Activated T-helper 17 cell treated with anti-CD3 and anti-CD28 coated beads, Interleukin-2, amount 50 U/mL, for 72 hours (primary cell): ENCODE measurements at regions not wholly inside any gene's neighbourhood (a gene's known extent, or its start where the extent isn't known, plus 50 kb on each side); places are given as distances from the start of the nearest gene placed in this dataset.

Experiments used
- ATAC-seq: fragments of 150-1000 bp; cut with Tn5 transposase; replicated peaks from 2 replicates; pipeline ENCODE4 v1.10.0; 2021; ENCODE audit warnings: mild to moderate bottlenecking, moderate library complexity
- H3K27ac Mint-ChIP-seq: one replicate; pipeline ENCODE4 v1.8.0; 2022; ENCODE audit warnings: mixed read lengths
- H3K27me3 Mint-ChIP-seq: one replicate; pipeline ENCODE4 v1.8.0; 2022; ENCODE audit warnings: mixed read lengths
- H3K36me3 Mint-ChIP-seq: one replicate; pipeline ENCODE4 v1.8.0; 2022; ENCODE audit warnings: low read depth, mild to moderate bottlenecking, mixed read lengths
- H3K4me1 Mint-ChIP-seq: one replicate; pipeline ENCODE4 v1.8.0; 2022; ENCODE audit warnings: mixed read lengths
- H3K4me3 Mint-ChIP-seq: one replicate; pipeline ENCODE4 v1.8.0; 2022; ENCODE audit warnings: mild to moderate bottlenecking, mixed read lengths
- H3K9me3 Mint-ChIP-seq: one replicate; pipeline ENCODE4 v1.8.0; 2022; ENCODE audit warnings: mixed read lengths

DNA sequence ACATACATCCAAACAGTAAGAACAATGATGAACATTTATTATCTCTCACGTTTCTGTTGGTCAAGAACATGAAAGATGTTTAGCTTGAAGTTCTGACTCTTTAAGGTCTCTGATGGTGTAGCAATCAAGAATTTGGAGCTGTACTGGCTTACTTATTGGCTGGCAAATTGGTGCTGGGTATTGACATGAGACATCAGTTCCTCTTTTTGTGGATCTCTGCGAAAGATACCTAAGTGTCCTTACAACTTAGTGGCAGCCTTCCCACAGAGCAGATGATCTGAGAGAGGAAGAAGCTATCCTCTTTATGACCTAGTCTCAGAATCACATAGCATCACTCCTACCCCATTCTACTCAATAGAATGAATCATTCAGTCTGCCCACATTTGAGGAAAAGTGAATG, 309.8 kb upstream of the DCBLD2 start:
- no peak overlapping the region for H3K4me3 Mint-ChIP-seq
- ATAC-seq, result no peak
- H3K27me3 Mint-ChIP-seq, result no peaks in the 10 kb centered on the region
- no peaks in the 10 kb centered on the region for H3K9me3 Mint-ChIP-seq
- no peaks in the 10 kb centered on the region for H3K36me3 Mint-ChIP-seq
- no peaks in the 10 kb centered on the region for H3K4me1 Mint-ChIP-seq
- no peak overlapping the region for H3K27ac Mint-ChIP-seq

DNA sequence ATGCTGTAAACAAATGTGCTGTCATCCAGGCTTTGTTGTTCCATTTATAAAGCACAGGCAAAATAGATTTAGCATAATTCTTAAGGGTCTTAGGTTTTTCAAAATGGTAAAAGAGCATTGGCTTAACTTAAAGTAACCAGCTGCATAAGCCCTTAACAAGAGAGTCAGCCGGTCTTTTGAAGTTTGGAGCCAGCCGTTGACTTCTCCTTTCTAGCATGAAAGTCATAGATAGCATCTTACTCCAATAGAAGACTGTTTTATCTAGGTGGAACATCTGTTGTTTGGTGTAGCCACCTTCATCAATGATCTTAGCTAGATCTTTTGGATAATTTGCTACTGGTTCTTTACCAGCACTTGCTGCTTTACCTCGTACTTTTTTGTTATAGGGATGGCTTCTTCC, 297.5 kb upstream of the DCBLD2 start:
- no peaks in the 10 kb centered on the region for H3K27me3 Mint-ChIP-seq
- no peak for ATAC-seq
- peaks cover 8% of the 10 kb centered on the region for H3K9me3 Mint-ChIP-seq
- no peak overlapping the region for H3K27ac Mint-ChIP-seq
- no peaks in the 10 kb centered on the region for H3K4me1 Mint-ChIP-seq
- H3K36me3 Mint-ChIP-seq, result no peaks in the 10 kb centered on the region
- no peak overlapping the region for H3K4me3 Mint-ChIP-seq

DNA sequence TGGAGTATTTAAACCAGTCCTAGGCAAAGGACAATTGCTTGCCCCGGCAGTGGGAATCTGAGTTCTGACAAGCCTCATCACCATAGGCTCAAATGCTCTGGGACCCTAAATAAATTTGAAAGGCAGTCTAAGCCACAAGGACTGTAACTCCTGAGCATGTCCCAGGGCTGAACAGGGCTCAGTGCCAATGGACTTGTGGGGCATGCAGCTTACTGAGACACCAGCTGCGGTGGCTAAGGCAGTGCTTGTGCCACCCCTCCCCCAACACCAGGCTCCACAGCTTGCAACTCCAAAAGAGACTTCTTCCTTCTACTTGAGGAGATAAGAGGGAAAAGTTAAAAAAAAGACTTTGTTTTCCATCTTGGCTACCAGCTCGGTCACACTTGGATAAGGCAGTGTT, 289.7 kb upstream of the DCBLD2 start:
- no peak for ATAC-seq
- Mint-ChIP-seq H3K27me3 (no peaks in the 10 kb centered on the region), H3K9me3 (peaks cover 8% of the 10 kb centered on the region), H3K36me3 (no peaks in the 10 kb centered on the region), H3K4me3 (no peak overlapping the region), H3K4me1 (no peaks in the 10 kb centered on the region), H3K27ac (no peak overlapping the region)

DNA sequence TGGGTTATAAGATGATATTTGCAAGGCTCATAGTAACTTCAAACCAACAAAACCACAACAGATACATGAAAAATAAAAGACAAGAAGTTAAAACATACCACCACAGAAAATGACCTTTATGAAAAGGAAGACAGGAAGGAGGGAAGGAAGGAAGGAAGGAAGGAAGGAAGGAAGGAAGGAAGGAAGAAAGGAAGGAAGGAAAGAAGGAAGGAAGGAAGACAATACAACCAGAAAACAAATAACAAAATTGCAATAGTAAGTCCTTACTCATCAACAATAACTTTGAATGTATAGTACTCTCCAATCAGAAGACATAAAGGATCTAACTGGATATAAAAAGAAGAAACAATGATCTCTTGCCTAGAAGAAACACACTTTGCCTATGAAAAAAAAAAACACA, 287.4 kb upstream of the DCBLD2 start:
- H3K4me1 Mint-ChIP-seq, result no peaks in the 10 kb centered on the region
- no peak overlapping the region for H3K27ac Mint-ChIP-seq
- H3K36me3 Mint-ChIP-seq, result no peaks in the 10 kb centered on the region
- no peak overlapping the region for H3K4me3 Mint-ChIP-seq
- no peak for ATAC-seq
- H3K9me3 Mint-ChIP-seq, result peaks cover 8% of the 10 kb centered on the region
- no peaks in the 10 kb centered on the region for H3K27me3 Mint-ChIP-seq

DNA sequence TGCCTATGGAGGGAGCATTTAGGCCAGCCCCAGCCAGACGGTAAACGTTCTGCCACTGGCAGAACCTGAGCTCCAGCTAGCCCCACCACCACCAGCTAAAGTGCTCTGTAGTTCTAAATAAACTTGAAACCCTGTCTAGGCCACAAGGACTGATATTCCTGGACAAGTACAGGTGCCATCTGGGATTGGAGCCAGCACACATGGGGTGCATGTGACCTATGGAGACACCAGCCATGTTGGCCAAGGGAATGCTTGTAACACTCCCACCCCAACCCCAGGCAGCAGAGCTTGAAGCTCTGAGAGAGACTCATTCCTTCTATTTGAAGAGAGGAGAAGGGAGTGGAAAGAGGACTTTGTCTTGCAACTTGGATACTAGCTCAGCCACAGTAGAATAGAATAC, 284.5 kb upstream of the DCBLD2 start:
- H3K9me3 Mint-ChIP-seq, result peaks cover 4% of the 10 kb centered on the region
- no peak overlapping the region for H3K4me3 Mint-ChIP-seq
- no peak overlapping the region for H3K27ac Mint-ChIP-seq
- H3K27me3 Mint-ChIP-seq, result no peaks in the 10 kb centered on the region
- H3K36me3 Mint-ChIP-seq, result no peaks in the 10 kb centered on the region
- H3K4me1 Mint-ChIP-seq, result no peaks in the 10 kb centered on the region
- no peak for ATAC-seq

DNA sequence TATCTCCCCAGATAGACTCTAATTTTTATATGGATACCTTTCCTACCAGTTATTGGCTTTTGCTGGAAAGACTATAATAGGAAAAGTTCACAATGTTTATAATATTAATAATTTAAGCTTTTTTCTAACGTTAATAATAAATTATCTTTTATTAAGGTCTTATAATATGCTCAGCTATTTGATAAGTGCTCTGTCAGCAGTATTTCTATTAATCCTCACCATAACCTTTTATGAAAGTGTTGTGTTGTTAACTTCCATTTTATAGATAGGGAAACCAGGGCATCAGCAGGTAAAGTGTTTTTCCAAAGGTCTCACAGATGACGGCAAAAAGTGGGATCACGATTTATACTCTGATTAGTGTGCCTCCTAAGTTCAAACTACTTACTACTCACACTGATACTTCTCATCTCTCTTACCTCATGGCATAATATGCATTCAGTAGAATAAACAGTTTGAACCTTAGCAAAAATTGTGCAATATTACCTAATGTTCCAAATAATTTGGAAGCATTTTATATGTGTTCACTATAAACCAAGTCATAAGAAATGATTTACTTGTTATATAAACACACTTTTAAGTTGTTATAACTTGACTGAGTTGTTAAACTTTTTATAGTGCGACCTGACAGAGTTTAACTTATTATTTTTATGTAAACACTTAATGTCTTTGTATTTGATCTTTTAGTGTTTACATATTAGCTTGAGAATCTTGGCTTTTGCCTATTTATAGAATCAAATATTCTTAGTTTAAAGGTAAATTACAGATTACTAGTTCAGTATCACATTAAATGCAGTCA, 274.9 kb upstream of the DCBLD2 start:
- Mint-ChIP-seq H3K9me3 (peaks cover 4% of the 10 kb centered on the region), H3K4me1 (no peaks in the 10 kb centered on the region), H3K27ac (no peak overlapping the region), H3K36me3 (no peaks in the 10 kb centered on the region), H3K4me3 (no peak overlapping the region), H3K27me3 (no peaks in the 10 kb centered on the region)
- ATAC-seq, result no peak

DNA sequence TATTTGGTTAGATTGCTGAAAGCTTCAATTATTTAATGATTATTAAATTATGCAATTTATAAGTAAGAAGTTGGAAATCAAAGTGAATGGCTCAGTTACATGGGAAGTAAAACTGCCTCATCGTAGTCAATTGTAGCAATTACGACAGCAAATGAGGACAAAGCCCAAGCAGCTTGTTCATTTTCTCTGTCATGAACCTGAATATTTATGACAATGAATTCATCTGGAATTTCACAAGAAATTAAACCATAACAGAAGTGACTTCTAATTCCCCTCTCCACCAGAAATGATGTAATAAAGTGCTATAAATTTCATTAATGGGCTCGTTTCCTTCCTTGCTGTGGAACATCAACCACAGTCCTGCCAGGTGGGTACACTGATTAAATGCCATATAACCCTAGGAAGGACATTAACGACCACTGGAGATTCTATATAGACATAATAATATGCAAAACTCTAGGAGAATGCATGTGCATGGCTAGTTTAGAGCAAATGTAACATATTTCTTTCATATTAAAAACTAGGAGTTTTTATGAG, 273.8 kb upstream of the DCBLD2 start:
- no peak overlapping the region for H3K4me3 Mint-ChIP-seq
- no peak for ATAC-seq
- no peaks in the 10 kb centered on the region for H3K27me3 Mint-ChIP-seq
- peaks cover 4% of the 10 kb centered on the region for H3K9me3 Mint-ChIP-seq
- H3K4me1 Mint-ChIP-seq, result no peaks in the 10 kb centered on the region
- H3K27ac Mint-ChIP-seq, result no peak overlapping the region
- no peaks in the 10 kb centered on the region for H3K36me3 Mint-ChIP-seq

DNA sequence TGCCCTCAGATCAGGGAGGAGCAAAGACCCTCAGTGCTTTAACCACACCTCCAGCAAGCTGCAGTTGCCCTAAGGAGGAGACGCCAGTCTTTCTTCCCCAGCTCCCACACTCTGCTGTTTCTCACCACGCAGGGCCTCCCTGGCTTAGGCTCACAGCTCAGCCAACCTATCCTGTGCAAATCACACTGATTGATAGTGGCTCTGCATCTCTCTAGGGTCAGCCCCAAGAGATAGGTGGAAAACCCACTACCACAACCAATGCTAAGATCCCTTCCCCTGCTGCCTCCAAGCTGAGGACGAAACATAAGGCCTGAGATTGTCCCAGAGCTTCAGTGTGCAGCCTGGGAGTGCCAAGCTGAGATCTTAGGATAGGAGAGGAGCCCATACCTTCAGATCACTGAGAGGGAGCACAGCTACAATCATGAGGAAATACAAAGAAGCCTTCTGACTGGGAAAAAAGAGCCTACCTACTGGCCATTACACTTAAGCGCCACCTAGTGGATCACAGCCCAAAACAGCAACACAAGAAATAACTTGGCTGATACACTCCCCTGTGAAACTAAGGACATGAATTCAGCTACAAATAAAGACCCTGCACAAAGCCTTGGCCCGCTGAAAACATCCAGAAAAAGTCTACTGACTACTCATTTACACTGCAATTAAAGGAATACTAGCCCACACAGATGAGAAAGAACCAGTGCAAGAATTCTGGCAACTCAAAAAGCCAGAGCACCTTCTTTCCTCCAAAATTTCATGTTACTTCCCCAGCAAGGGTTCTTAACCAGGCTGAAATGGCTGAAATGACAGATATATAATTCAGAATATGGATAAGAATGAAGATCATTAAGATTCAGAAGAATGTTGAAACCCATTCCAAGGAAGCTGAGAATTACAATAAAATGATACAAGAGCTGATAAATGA, 271.5 kb upstream of the DCBLD2 start:
- no peaks in the 10 kb centered on the region for H3K4me1 Mint-ChIP-seq
- H3K36me3 Mint-ChIP-seq, result no peaks in the 10 kb centered on the region
- H3K4me3 Mint-ChIP-seq, result no peak overlapping the region
- peaks cover under 1% of the 10 kb centered on the region for H3K9me3 Mint-ChIP-seq
- H3K27me3 Mint-ChIP-seq, result no peaks in the 10 kb centered on the region
- no peak for ATAC-seq
- no peak overlapping the region for H3K27ac Mint-ChIP-seq

DNA sequence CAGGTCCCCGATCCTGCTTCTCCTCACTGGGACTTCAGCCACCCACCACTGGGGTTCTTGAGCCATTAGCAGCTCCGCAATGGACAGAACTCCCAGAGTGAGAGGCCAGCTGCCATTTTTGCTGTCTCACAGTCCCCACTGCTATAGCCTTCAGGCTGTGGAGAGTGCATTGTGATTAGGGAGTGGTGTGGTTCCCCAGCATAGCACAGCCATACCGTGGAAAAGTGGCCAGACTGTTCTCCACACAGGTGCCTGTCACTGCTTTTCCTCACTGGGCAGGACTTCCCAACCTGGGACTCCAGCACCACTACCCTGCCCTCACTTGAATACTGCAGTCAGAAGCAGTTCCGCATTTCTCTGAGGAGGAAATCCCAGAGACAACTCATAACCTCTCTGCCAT, 270.3 kb upstream of the DCBLD2 start:
- H3K9me3 Mint-ChIP-seq, result no peaks in the 10 kb centered on the region
- H3K27ac Mint-ChIP-seq, result no peak overlapping the region
- no peaks in the 10 kb centered on the region for H3K36me3 Mint-ChIP-seq
- H3K27me3 Mint-ChIP-seq, result no peaks in the 10 kb centered on the region
- H3K4me1 Mint-ChIP-seq, result no peaks in the 10 kb centered on the region
- ATAC-seq, result no peak
- H3K4me3 Mint-ChIP-seq, result no peak overlapping the region

DNA sequence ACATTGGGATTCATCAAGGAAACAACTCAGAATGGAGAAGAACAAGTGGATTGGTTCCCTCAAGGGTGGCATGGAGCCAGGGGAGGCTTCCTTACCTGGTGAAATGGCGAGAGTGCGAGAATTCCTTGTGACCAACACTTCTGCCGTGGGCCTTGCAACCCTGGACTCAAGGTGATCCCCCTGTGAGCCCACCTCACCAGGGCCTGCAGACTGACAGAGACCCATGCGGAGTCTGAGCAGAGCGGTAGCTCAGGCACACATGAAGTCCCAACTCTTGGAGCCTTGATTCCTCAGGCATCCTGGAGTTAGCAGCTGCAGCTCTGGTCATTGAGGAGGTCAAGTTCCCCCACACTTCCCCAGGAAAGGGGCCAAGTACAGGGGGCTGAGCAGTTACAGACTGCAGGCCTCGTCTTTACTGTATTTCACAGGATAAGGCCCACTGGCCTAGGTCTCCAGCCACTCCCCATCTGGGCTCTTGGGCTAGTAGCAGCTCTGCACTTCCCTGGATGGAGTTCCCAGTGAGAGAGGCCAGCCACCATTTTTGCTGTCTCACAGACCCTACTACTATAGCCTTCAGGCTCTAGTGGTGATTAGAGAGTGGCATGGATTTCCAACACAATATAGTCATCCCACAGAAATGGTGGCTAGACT, 269.5 kb upstream of the DCBLD2 start:
- Mint-ChIP-seq H3K36me3 (no peaks in the 10 kb centered on the region), H3K9me3 (no peaks in the 10 kb centered on the region), H3K4me3 (no peak overlapping the region), H3K27me3 (no peaks in the 10 kb centered on the region), H3K27ac (no peak overlapping the region), H3K4me1 (no peaks in the 10 kb centered on the region)
- no peak for ATAC-seq

DNA sequence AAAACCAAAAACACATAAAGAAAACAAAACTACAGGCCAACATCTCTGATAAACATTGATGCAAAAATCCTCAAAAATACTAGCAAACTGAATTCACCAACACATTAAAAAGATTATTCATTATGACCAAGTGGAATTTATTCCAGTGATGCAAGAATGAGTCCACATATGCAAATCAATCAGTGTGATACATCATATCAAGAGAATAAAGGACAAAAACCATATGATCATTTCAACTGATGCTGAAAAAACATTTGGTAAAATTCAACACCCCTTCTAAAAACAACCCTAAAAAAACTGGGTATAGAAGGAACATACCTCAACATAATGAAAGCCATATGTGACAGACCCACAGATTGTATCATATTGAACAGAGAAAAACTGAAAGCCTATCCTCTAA, 265.6 kb upstream of the DCBLD2 start:
- Mint-ChIP-seq H3K27ac (no peak overlapping the region), H3K4me1 (no peaks in the 10 kb centered on the region), H3K36me3 (no peaks in the 10 kb centered on the region), H3K4me3 (no peak overlapping the region), H3K27me3 (no peaks in the 10 kb centered on the region), H3K9me3 (no peaks in the 10 kb centered on the region)
- no peak for ATAC-seq

DNA sequence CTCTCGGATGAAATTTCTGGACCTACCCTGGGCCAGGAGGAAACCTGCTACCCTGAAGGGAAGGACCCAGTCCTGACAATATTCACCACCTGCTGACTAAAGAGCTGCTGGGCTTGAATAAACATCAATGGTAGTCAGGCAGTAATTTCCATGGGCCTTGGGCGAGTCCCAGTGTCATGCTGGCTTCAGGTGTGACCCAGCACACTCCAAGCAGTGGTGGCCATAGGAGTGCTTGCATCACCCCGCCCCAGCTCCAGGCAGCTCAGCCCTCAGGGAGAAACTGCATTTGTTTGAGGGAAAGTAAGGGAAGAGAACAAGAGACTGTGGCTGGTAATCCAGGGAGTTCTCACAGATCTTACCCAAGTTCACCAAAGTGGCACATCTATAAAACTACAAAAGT, 261.8 kb upstream of the DCBLD2 start:
- ATAC-seq, result no peak
- H3K27ac Mint-ChIP-seq, result no peak overlapping the region
- no peaks in the 10 kb centered on the region for H3K4me1 Mint-ChIP-seq
- H3K27me3 Mint-ChIP-seq, result no peaks in the 10 kb centered on the region
- no peaks in the 10 kb centered on the region for H3K36me3 Mint-ChIP-seq
- no peaks in the 10 kb centered on the region for H3K9me3 Mint-ChIP-seq
- no peak overlapping the region for H3K4me3 Mint-ChIP-seq

DNA sequence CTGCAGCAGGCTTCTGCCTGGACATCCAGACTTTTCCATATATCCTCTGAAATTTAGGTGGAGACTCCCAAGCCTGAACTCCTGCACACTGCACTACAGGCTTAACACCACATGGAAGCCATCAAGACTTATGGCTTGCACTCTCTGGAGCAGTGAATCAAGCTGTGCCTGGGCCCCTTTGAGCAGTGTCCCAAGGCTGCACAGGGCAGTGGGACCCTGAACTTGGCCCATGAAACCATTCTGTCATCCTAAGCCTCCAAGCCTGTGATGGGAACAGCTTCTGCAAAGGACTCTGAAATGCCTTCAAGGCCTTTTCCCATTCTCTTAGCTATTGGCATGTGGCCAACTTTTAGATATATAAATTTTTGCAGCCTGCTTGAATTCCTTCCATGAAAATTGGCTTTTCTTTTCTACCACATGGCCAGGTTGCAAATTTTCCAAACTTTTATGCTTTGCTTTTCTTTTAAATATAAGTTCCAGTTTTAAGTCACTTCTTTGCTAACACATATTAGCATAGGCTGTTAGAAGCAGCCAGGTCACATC, 257.8 kb upstream of the DCBLD2 start:
- Mint-ChIP-seq H3K4me1 (no peaks in the 10 kb centered on the region), H3K9me3 (peaks cover 7% of the 10 kb centered on the region), H3K27ac (no peak overlapping the region), H3K4me3 (no peak overlapping the region), H3K36me3 (no peaks in the 10 kb centered on the region), H3K27me3 (no peaks in the 10 kb centered on the region)
- no peak for ATAC-seq

DNA sequence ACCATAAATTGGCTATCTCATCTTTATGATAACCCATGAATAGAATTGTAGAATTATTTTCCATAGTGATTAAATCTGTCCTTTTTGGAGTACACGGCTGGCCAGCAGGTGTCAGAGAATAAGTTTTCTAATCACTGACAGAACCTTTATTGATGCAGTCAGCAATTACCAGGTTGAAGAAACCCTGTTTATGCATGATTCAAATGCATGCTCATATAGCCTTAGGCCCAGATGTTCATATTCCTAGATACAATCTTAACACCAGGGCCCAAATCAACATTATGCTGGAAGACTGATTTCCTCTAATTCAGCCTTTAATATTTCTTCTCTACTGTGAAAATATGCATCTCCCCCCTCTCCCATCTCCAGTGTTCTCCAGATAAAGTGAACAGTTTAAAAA, 243.5 kb upstream of the DCBLD2 start:
- Mint-ChIP-seq H3K4me1 (no peaks in the 10 kb centered on the region), H3K36me3 (no peaks in the 10 kb centered on the region)
- no peak for ATAC-seq

More for the DNA sequence above, 243.5 kb upstream of the DCBLD2 start:
- peaks cover 3% of the 10 kb centered on the region for H3K9me3 Mint-ChIP-seq
- peaks cover 3% of the 10 kb centered on the region for H3K27me3 Mint-ChIP-seq
- no peak overlapping the region for H3K27ac Mint-ChIP-seq
- H3K4me3 Mint-ChIP-seq, result no peak overlapping the region
